ENCODE measurements at regions not wholly inside any gene's neighbourhood (a gene's known extent, or its start where the extent isn't known, plus 50 kb on each side); places are given as distances from the start of the nearest gene placed in this dataset.
A peak's percentile ranks its signal among the peaks of the same experiment; 100 is the strongest.

DNA sequence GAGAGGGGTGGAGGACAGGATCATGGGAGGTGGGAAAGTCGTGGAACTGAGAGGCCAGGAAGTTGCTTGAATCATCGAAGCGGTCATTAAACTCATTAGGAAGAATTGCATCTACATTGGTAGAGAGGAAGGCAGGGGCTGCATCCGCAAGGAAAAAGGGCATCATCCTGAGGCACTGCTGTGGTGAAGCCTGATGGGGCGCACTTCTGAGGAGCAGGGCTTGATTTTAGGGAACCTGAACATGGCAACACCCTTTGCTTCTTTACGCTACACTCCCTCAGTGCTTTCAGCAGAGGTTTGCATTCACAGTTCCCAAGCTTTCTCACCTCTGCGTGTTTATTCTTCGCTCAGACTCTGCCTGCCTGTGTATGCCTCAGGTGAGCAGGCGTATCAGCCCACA is 352.0 kb upstream of the RAB6C start:
- ATAC-seq (peak; percentile 67), DNase-seq (ENCODE audit: low spot score) (no peak)
- H3K36me3 Mint-ChIP-seq, result 0 out of 2 replicates have a peak, but pooled peaks cover 4% of the 10 kb centered on the region
- no peak overlapping the region for H3K27ac Mint-ChIP-seq
- H3K4me3 Mint-ChIP-seq, result no peak overlapping the region
- ChIA-PET CTCF (interaction anchor here (1.3 kb wide), 1 partner anchor 41 kb away, joined by 4 read pairs; no protein-coding TSS in a partner anchor), POLR2A (no interaction called here)
- H3K9me3 Mint-ChIP-seq, result peaks cover 16% of the 10 kb centered on the region
- H3K4me1 Mint-ChIP-seq, result peaks cover 25% of the 10 kb centered on the region
- no peaks in the 10 kb centered on the region for H3K27me3 Mint-ChIP-seq (ENCODE audit: low read depth)
- TF ChIP-seq, protein P1, sequence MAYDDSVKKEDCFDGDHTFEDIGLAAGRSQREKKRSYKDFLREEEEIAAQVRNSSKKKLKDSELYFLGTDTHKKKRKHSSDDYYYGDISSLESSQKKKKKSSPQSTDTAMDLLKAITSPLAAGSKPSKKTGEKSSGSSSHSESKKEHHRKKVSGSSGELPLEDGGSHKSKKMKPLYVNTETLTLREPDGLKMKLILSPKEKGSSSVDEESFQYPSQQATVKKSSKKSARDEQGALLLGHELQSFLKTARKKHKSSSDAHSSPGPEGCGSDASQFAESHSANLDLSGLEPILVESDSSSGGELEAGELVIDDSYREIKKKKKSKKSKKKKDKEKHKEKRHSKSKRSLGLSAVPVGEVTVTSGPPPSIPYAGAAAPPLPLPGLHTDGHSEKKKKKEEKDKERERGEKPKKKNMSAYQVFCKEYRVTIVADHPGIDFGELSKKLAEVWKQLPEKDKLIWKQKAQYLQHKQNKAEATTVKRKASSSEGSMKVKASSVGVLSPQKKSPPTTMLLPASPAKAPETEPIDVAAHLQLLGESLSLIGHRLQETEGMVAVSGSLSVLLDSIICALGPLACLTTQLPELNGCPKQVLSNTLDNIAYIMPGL (CRISPR knock-in tag; IDR thresholded peaks at IDR 0.05), result no peak
- TF ChIP-seq GABPB1 (CRISPR knock-in tag; IDR thresholded peaks at IDR 0.05) (no peak), MYBL2 (CRISPR knock-in tag; IDR thresholded peaks at IDR 0.05) (no peak), RELA (CRISPR knock-in tag; IDR thresholded peaks at IDR 0.05; ENCODE audit: borderline replicate concordance) (no peak), NR3C1 (CRISPR knock-in tag; conservative IDR thresholded peaks at IDR 0.05; ENCODE audit: low read depth) (no peak), GTF2I (CRISPR knock-in tag; conservative IDR thresholded peaks at IDR 0.05) (no peak), KAT7 (CRISPR knock-in tag; IDR thresholded peaks at IDR 0.05; ENCODE audit: borderline replicate concordance) (no peak), OVOL2 (CRISPR knock-in tag; IDR thresholded peaks at IDR 0.05; ENCODE audit: borderline replicate concordance) (no peak), NFYB (CRISPR knock-in tag; conservative IDR thresholded peaks at IDR 0.05; ENCODE audit: low read depth) (no peak), GRHL2 (CRISPR knock-in tag; IDR thresholded peaks at IDR 0.05; ENCODE audit: insufficient replicate concordance, severe bottlenecking) (no peak), ZNF121 (CRISPR knock-in tag; IDR thresholded peaks at IDR 0.05) (no peak), FOXK1 (CRISPR knock-in tag; IDR thresholded peaks at IDR 0.05) (no peak), MXD4 (CRISPR knock-in tag; IDR thresholded peaks at IDR 0.05; ENCODE audit: borderline replicate concordance) (no peak)
- TF ChIP-seq, protein P2, sequence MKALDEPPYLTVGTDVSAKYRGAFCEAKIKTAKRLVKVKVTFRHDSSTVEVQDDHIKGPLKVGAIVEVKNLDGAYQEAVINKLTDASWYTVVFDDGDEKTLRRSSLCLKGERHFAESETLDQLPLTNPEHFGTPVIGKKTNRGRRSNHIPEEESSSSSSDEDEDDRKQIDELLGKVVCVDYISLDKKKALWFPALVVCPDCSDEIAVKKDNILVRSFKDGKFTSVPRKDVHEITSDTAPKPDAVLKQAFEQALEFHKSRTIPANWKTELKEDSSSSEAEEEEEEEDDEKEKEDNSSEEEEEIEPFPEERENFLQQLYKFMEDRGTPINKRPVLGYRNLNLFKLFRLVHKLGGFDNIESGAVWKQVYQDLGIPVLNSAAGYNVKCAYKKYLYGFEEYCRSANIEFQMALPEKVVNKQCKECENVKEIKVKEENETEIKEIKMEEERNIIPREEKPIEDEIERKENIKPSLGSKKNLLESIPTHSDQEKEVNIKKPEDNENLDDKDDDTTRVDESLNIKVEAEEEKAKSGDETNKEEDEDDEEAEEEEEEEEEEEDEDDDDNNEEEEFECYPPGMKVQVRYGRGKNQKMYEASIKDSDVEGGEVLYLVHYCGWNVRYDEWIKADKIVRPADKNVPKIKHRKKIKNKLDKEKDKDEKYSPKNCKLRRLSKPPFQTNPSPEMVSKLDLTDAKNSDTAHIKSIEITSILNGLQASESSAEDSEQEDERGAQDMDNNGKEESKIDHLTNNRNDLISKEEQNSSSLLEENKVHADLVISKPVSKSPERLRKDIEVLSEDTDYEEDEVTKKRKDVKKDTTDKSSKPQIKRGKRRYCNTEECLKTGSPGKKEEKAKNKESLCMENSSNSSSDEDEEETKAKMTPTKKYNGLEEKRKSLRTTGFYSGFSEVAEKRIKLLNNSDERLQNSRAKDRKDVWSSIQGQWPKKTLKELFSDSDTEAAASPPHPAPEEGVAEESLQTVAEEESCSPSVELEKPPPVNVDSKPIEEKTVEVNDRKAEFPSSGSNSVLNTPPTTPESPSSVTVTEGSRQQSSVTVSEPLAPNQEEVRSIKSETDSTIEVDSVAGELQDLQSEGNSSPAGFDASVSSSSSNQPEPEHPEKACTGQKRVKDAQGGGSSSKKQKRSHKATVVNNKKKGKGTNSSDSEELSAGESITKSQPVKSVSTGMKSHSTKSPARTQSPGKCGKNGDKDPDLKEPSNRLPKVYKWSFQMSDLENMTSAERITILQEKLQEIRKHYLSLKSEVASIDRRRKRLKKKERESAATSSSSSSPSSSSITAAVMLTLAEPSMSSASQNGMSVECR (CRISPR knock-in tag; IDR thresholded peaks at IDR 0.05; ENCODE audit: borderline replicate concordance), result no peak
- TF ChIP-seq, protein P3, sequence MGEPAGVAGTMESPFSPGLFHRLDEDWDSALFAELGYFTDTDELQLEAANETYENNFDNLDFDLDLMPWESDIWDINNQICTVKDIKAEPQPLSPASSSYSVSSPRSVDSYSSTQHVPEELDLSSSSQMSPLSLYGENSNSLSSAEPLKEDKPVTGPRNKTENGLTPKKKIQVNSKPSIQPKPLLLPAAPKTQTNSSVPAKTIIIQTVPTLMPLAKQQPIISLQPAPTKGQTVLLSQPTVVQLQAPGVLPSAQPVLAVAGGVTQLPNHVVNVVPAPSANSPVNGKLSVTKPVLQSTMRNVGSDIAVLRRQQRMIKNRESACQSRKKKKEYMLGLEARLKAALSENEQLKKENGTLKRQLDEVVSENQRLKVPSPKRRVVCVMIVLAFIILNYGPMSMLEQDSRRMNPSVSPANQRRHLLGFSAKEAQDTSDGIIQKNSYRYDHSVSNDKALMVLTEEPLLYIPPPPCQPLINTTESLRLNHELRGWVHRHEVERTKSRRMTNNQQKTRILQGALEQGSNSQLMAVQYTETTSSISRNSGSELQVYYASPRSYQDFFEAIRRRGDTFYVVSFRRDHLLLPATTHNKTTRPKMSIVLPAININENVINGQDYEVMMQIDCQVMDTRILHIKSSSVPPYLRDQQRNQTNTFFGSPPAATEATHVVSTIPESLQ (CRISPR knock-in tag; IDR thresholded peaks at IDR 0.05), result no peak
- TF ChIP-seq, protein P4, sequence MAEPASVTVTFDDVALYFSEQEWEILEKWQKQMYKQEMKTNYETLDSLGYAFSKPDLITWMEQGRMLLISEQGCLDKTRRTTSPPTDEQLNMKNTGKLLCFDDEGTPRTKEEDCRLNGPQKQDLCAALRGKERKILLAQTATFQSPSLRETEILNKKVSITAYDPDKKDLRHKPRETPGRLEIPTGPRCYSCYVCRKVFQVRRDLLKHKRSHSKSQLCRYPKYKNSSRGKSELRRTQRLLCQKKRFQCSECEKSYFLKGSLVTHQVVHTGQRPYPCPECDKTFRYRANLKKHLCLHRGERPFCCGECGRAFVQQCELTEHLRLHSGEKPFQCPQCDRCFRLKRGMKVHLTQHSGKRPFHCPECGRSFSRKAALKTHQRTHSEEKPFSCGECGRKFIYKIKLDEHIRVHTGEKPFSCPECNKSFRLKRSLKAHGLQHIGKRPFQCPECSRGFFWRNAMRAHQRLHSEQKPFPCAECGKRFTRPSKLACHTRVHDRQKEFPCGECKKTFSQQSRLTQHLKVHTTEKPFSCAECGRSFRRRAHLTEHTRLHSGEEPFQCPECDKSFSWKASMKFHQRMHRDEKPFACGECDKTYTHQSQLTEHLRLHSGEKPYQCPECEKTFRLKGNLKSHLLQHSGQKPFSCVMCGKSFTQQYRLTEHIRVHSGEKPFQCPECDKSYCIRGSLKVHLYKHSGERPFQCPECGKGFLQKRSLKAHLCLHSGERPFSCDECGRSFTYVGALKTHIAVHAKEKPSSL (CRISPR knock-in tag; conservative IDR thresholded peaks at IDR 0.05), result no peak
- TF ChIP-seq, protein P5, sequence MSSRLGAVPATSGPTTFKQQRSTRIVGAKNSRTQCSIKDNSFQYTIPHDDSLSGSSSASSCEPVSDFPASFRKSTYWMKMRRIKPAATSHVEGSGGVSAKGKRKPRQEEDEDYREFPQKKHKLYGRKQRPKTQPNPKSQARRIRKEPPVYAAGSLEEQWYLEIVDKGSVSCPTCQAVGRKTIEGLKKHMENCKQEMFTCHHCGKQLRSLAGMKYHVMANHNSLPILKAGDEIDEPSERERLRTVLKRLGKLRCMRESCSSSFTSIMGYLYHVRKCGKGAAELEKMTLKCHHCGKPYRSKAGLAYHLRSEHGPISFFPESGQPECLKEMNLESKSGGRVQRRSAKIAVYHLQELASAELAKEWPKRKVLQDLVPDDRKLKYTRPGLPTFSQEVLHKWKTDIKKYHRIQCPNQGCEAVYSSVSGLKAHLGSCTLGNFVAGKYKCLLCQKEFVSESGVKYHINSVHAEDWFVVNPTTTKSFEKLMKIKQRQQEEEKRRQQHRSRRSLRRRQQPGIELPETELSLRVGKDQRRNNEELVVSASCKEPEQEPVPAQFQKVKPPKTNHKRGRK (CRISPR knock-in tag; IDR thresholded peaks at IDR 0.05; ENCODE audit: borderline replicate concordance), result no peak
- TF ChIP-seq, protein P6, sequence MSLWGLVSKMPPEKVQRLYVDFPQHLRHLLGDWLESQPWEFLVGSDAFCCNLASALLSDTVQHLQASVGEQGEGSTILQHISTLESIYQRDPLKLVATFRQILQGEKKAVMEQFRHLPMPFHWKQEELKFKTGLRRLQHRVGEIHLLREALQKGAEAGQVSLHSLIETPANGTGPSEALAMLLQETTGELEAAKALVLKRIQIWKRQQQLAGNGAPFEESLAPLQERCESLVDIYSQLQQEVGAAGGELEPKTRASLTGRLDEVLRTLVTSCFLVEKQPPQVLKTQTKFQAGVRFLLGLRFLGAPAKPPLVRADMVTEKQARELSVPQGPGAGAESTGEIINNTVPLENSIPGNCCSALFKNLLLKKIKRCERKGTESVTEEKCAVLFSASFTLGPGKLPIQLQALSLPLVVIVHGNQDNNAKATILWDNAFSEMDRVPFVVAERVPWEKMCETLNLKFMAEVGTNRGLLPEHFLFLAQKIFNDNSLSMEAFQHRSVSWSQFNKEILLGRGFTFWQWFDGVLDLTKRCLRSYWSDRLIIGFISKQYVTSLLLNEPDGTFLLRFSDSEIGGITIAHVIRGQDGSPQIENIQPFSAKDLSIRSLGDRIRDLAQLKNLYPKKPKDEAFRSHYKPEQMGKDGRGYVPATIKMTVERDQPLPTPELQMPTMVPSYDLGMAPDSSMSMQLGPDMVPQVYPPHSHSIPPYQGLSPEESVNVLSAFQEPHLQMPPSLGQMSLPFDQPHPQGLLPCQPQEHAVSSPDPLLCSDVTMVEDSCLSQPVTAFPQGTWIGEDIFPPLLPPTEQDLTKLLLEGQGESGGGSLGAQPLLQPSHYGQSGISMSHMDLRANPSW (CRISPR knock-in tag; conservative IDR thresholded peaks at IDR 0.05; ENCODE audit: low read depth), result no peak
- TF ChIP-seq, protein P7, sequence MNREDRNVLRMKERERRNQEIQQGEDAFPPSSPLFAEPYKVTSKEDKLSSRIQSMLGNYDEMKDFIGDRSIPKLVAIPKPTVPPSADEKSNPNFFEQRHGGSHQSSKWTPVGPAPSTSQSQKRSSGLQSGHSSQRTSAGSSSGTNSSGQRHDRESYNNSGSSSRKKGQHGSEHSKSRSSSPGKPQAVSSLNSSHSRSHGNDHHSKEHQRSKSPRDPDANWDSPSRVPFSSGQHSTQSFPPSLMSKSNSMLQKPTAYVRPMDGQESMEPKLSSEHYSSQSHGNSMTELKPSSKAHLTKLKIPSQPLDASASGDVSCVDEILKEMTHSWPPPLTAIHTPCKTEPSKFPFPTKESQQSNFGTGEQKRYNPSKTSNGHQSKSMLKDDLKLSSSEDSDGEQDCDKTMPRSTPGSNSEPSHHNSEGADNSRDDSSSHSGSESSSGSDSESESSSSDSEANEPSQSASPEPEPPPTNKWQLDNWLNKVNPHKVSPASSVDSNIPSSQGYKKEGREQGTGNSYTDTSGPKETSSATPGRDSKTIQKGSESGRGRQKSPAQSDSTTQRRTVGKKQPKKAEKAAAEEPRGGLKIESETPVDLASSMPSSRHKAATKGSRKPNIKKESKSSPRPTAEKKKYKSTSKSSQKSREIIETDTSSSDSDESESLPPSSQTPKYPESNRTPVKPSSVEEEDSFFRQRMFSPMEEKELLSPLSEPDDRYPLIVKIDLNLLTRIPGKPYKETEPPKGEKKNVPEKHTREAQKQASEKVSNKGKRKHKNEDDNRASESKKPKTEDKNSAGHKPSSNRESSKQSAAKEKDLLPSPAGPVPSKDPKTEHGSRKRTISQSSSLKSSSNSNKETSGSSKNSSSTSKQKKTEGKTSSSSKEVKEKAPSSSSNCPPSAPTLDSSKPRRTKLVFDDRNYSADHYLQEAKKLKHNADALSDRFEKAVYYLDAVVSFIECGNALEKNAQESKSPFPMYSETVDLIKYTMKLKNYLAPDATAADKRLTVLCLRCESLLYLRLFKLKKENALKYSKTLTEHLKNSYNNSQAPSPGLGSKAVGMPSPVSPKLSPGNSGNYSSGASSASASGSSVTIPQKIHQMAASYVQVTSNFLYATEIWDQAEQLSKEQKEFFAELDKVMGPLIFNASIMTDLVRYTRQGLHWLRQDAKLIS (CRISPR knock-in tag; IDR thresholded peaks at IDR 0.05; ENCODE audit: borderline replicate concordance), result no peak
